ENCODE measurements at regions not wholly inside any gene's neighbourhood (a gene's known extent, or its start where the extent isn't known, plus 50 kb on each side); places are given as distances from the start of the nearest gene placed in this dataset.

DNA sequence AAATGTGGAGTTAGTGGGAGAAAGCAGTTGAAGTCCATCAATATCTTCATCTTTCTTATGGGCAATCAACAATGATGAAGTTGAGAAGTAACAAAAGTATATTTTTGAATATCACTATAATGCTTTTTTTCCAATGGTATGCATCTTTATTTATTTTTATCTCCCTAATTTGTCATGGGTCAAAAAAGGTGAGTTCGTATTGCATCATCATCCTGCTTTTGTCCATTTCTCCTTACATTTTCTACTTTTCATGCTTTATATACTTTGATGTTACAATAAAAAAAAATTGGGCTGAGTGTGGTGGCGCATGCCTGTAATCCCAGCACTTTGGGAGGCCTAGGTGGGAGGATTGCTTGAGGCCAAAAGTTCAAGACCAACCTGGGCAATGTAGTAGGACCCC, 101.2 kb upstream of the STXBP5 start:
- TF ChIP-seq POLR2A (IDR thresholded peaks at IDR 0.05) = no peak
- TF ChIP-seq, protein P1, sequence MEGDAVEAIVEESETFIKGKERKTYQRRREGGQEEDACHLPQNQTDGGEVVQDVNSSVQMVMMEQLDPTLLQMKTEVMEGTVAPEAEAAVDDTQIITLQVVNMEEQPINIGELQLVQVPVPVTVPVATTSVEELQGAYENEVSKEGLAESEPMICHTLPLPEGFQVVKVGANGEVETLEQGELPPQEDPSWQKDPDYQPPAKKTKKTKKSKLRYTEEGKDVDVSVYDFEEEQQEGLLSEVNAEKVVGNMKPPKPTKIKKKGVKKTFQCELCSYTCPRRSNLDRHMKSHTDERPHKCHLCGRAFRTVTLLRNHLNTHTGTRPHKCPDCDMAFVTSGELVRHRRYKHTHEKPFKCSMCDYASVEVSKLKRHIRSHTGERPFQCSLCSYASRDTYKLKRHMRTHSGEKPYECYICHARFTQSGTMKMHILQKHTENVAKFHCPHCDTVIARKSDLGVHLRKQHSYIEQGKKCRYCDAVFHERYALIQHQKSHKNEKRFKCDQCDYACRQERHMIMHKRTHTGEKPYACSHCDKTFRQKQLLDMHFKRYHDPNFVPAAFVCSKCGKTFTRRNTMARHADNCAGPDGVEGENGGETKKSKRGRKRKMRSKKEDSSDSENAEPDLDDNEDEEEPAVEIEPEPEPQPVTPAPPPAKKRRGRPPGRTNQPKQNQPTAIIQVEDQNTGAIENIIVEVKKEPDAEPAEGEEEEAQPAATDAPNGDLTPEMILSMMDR (IDR thresholded peaks at IDR 0.05) = no peak
